PC-9 (cell line): ENCODE measurements at regions not wholly inside any gene's neighbourhood (a gene's known extent, or its start where the extent isn't known, plus 50 kb on each side); places are given as distances from the start of the nearest gene placed in this dataset.

Experiments
- BruUV-seq: library from RNA; stranded (reverse); fragments of 400-500 nt; replicated peaks from 2 replicates; lab custom pipeline; 2021; lab: Mats Ljungman, UMichigan
- CTCF ChIA-PET: fragments of 300-600 bp; sonication (Branson Sonifier 250); formaldehyde crosslinking; loops from one replicate; lab custom pipeline; 2022; ENCODE audit warnings: antibody characterized with exemption; lab: Charles Lee
- POLR2A ChIA-PET: fragments of 300-600 bp; sonication (Branson Sonifier 250); formaldehyde crosslinking; loops from one replicate; lab custom pipeline; 2022; ENCODE audit warnings: antibody characterized with exemption; ENCODE audit not compliant: unreplicated experiment; lab: Charles Lee
- DNase-seq, 2 experiments: peaks; one replicate each; pipeline versions ENCODE4 v3.0.0 to v3.0.0-alpha.2; 2015 to 2022; ENCODE audit warnings: mixed read lengths in 1 of 2
- H2AFZ ChIP-seq: fragments of 200-600 bp; sonication (generic); 2 replicates; pipeline ENCODE4 v1.8.1; 2017; ENCODE audit warnings: antibody characterized with exemption
- H3F3A ChIP-seq: fragments of 200-600 bp; sonication (generic); 2 replicates; pipeline ENCODE4 v1.8.1; 2017; ENCODE audit warnings: antibody characterized with exemption, mild to moderate bottlenecking, low read depth; ENCODE audit not compliant: insufficient read depth
- H3K27ac ChIP-seq: fragments of 200-600 bp; sonication (generic); 2 replicates; pipeline ENCODE4 v1.6.1; 2016; ENCODE audit warnings: mixed run types
- H3K27me3 ChIP-seq: fragments of 200-600 bp; sonication (generic); 2 replicates; pipeline ENCODE4 v1.6.1; 2016; ENCODE audit warnings: low read depth, mixed run types; ENCODE audit not compliant: insufficient read depth
- H3K36me3 ChIP-seq: fragments of 200-600 bp; sonication (generic); 2 replicates; pipeline ENCODE4 v1.6.1; 2016; ENCODE audit warnings: low read depth, mixed run types
- H3K4me1 ChIP-seq: fragments of 200-600 bp; sonication (generic); replicated peaks from 2 replicates; pipeline ENCODE4 v1.6.1; 2016; ENCODE audit warnings: mixed run types; ENCODE audit not compliant: insufficient read depth
- H3K4me2 ChIP-seq: fragments of 200-600 bp; sonication (generic); 2 replicates; pipeline ENCODE4 v1.6.1; 2017; ENCODE audit warnings: mixed run types
- H3K4me3 ChIP-seq: fragments of 200-600 bp; sonication (generic); 2 replicates; pipeline ENCODE4 v1.6.1; 2016; ENCODE audit warnings: mixed run types
- H3K79me2 ChIP-seq: fragments of 200-600 bp; sonication (generic); 2 replicates; pipeline ENCODE4 v1.6.1; 2017; ENCODE audit warnings: low read depth, mixed run types
- H3K9me2 ChIP-seq: fragments of 200-600 bp; sonication (generic); 2 replicates; pipeline ENCODE4 v1.8.1; 2017; ENCODE audit warnings: mild to moderate bottlenecking; ENCODE audit not compliant: insufficient read depth
- H3K9me3 ChIP-seq: fragments of 200-600 bp; sonication (generic); 2 replicates; pipeline ENCODE4 v1.8.1; 2016; ENCODE audit warnings: low read depth; ENCODE audit not compliant: insufficient read depth
- H4K20me1 ChIP-seq: fragments of 200-600 bp; sonication (generic); 2 replicates; pipeline ENCODE4 v1.8.1; 2017; ENCODE audit not compliant: insufficient read depth
- CTCF ChIP-seq: fragments of 200-600 bp; sonication (generic); conservative IDR thresholded peaks from 2 replicates; pipeline ENCODE4 v1.6.1; 2017; ENCODE audit warnings: mixed run types, antibody characterized with exemption, mild to moderate bottlenecking, moderate library complexity
- EZH2 ChIP-seq: fragments of 200-600 bp; sonication (generic); IDR thresholded peaks from 2 replicates; pipeline ENCODE4 v1.8.0; 2017; ENCODE audit warnings: antibody characterized with exemption, low read depth
- intact Hi-C: fragments of 100-400 bp; cut with micrococcal nuclease; formaldehyde crosslinking; loops from one replicate; pipeline ENCODE4 v1.10.0; 2022; ENCODE audit not compliant: unreplicated experiment

- no peaks in the 10 kb centered on the region for H3K9me2 ChIP-seq
- ChIA-PET CTCF (no interaction called here), POLR2A (no interaction called here)
- no peaks in the 10 kb centered on the region for H3K36me3 ChIP-seq
- intact Hi-C loops: no loop called here
- no peaks in the 10 kb centered on the region for H4K20me1 ChIP-seq
- H3F3A ChIP-seq: no peaks in the 10 kb centered on the region
- H3K4me2 ChIP-seq: no peak overlapping the region
- H3K4me3 ChIP-seq: no peak overlapping the region
- TF ChIP-seq CTCF (no peak), EZH2 (no peak)
- no TSS peak for BruUV-seq
- no peaks in the 10 kb centered on the region for H3K9me3 ChIP-seq
- no peaks in the 10 kb centered on the region for H3K27me3 ChIP-seq
- H2AFZ ChIP-seq: no peak overlapping the region
- no peaks in the 10 kb centered on the region for H3K4me1 ChIP-seq
- no peak for DNase-seq
- no peak overlapping the region for H3K27ac ChIP-seq
- H3K79me2 ChIP-seq: no peaks in the 10 kb centered on the region
Measured at GRCh38 chrX:145506214-145506613, 258.9 kb downstream of the SPANXN1 start.

- H3K9me2 ChIP-seq: no peaks in the 10 kb centered on the region
- no peaks in the 10 kb centered on the region for H3K27me3 ChIP-seq
- no peak overlapping the region for H3K4me2 ChIP-seq
- H3F3A ChIP-seq: no peaks in the 10 kb centered on the region
- no peaks in the 10 kb centered on the region for H4K20me1 ChIP-seq
- CTCF ChIA-PET: no interaction called here
- H3K4me1 ChIP-seq: no peaks in the 10 kb centered on the region
- TF ChIP-seq CTCF (no peak), EZH2 (no peak)
- BruUV-seq: no TSS peak
- H3K9me3 ChIP-seq: no peaks in the 10 kb centered on the region
- no peak for DNase-seq
- no peak overlapping the region for H3K4me3 ChIP-seq
- intact Hi-C loops: no loop called here
- H2AFZ ChIP-seq: no peak overlapping the region
- POLR2A ChIA-PET: no interaction called here
- H3K27ac ChIP-seq: no peak overlapping the region
- H3K79me2 ChIP-seq: no peaks in the 10 kb centered on the region
- H3K36me3 ChIP-seq: no peaks in the 10 kb centered on the region
Measured at GRCh38 chrX:145524931-145525330, 277.6 kb downstream of the SPANXN1 start.

- H3K27me3 ChIP-seq: peaks cover 5% of the 10 kb centered on the region; the same call in 1 of the 2 replicates
- intact Hi-C loops: no loop called here
- H3K4me2 ChIP-seq: no peak overlapping the region
- H3K27ac ChIP-seq: no peak overlapping the region
- no peaks in the 10 kb centered on the region for H4K20me1 ChIP-seq
- ChIA-PET POLR2A (interaction anchor here (0.8 kb wide), 1 partner anchor 1843 kb away, joined by 8 read pairs; no protein-coding TSS in a partner anchor), CTCF (no interaction called here)
- no peaks in the 10 kb centered on the region for H3K36me3 ChIP-seq
- H3K9me2 ChIP-seq: no peaks in the 10 kb centered on the region
- BruUV-seq: no TSS peak
- no peaks in the 10 kb centered on the region for H3K4me1 ChIP-seq
- no peak for TF ChIP-seq CTCF
- no peak for TF ChIP-seq EZH2
- H2AFZ ChIP-seq: no peak overlapping the region
- no peaks in the 10 kb centered on the region for H3F3A ChIP-seq
- DNase-seq: no peak
- no peak overlapping the region for H3K4me3 ChIP-seq
- H3K9me3 ChIP-seq: no peaks in the 10 kb centered on the region
- H3K79me2 ChIP-seq: no peaks in the 10 kb centered on the region
Measured at GRCh38 chrX:145532176-145532780, 285.0 kb downstream of the SPANXN1 start.
